ENCODE measurements at regions not wholly inside any gene's neighbourhood (a gene's known extent, or its start where the extent isn't known, plus 50 kb on each side); places are given as distances from the start of the nearest gene placed in this dataset.

- TF ChIP-seq CTCF (IDR thresholded peaks at IDR 0.05; ENCODE audit: extremely low read depth, insufficient read depth, missing control alignments), result no peak
- in situ Hi-C loops (cut with MboI; ENCODE audit: low pct_unique_long_range_greater_than_20kb, low sequenced_read_pairs, unreplicated experiment), result no loop called here
- no peak for DNase-seq (ENCODE audit: low spot score)
These were observed 52.2 kb upstream of the ABCA1 start for GRCh38 chr9:104980039-104980654.

- no peak for TF ChIP-seq CTCF (IDR thresholded peaks at IDR 0.05; ENCODE audit: extremely low read depth, insufficient read depth, missing control alignments)
- DNase-seq (ENCODE audit: low spot score), result no peak
- in situ Hi-C loops (cut with MboI; ENCODE audit: low pct_unique_long_range_greater_than_20kb, low sequenced_read_pairs, unreplicated experiment), result no loop called here
These were observed 53.7 kb upstream of the ABCA1 start for GRCh38 chr9:104981543-104982129.

- in situ Hi-C loops (cut with MboI; ENCODE audit: low pct_unique_long_range_greater_than_20kb, low sequenced_read_pairs, unreplicated experiment), result no loop called here
These were observed 54.6 kb upstream of the ABCA1 start for GRCh38 chr9:104982543-104982942.

GRCh38 chr9:104983491-104983890 lies 55.5 kb upstream of the ABCA1 start:
- DNase-seq (ENCODE audit: low spot score), result no peak
- in situ Hi-C loops (cut with MboI; ENCODE audit: low pct_unique_long_range_greater_than_20kb, low sequenced_read_pairs, unreplicated experiment), result no loop called here
- TF ChIP-seq CTCF (IDR thresholded peaks at IDR 0.05; ENCODE audit: extremely low read depth, insufficient read depth, missing control alignments), result no peak

More at GRCh38 chr9:104982543-104982942, 54.6 kb upstream of the ABCA1 start:
- TF ChIP-seq CTCF (IDR thresholded peaks at IDR 0.05; ENCODE audit: extremely low read depth, insufficient read depth, missing control alignments), result no peak
- DNase-seq (ENCODE audit: low spot score), result no peak

- in situ Hi-C loops (cut with MboI; ENCODE audit: low pct_unique_long_range_greater_than_20kb, low sequenced_read_pairs, unreplicated experiment), result no loop called here
- no peak for DNase-seq (ENCODE audit: low spot score)
- no peak for TF ChIP-seq CTCF (IDR thresholded peaks at IDR 0.05; ENCODE audit: extremely low read depth, insufficient read depth, missing control alignments)
These were observed 56.2 kb upstream of the ABCA1 start for GRCh38 chr9:104984121-104984520.

- in situ Hi-C loops (cut with MboI; ENCODE audit: low pct_unique_long_range_greater_than_20kb, low sequenced_read_pairs, unreplicated experiment), result no loop called here
- DNase-seq (ENCODE audit: low spot score), result no peak
- no peak for TF ChIP-seq CTCF (IDR thresholded peaks at IDR 0.05; ENCODE audit: extremely low read depth, insufficient read depth, missing control alignments)
These were observed 56.6 kb upstream of the ABCA1 start for GRCh38 chr9:104984542-104984941.
